PC-3 (cell line): ENCODE measurements at regions not wholly inside any gene's neighbourhood (a gene's known extent, or its start where the extent isn't known, plus 50 kb on each side); places are given as distances from the start of the nearest gene placed in this dataset.

Experiments
- EZH2 ChIP-seq: fragments of 300-600 bp; sonication (generic); IDR thresholded peaks from one replicate; pipeline ENCODE4 v1.6.1; 2017; ENCODE audit warnings: antibody characterized with exemption, mild to moderate bottlenecking, low read length; ENCODE audit not compliant: unreplicated experiment
- EZH2phosphoT487 ChIP-seq: fragments of 300-600 bp; sonication (generic); IDR thresholded peaks from 2 replicates; pipeline ENCODE4 v1.6.1; 2018; ENCODE audit warnings: mild to moderate bottlenecking, antibody characterized with exemption, low read length, borderline replicate concordance
- TF ChIP-seq, protein P1 (sequence below): fragments of 300-600 bp; sonication (generic); conservative IDR thresholded peaks from 2 replicates; pipeline ENCODE4 v1.5.1; 2017; ENCODE audit warnings: antibody characterized with exemption, low read depth, mild to moderate bottlenecking, low read length

DNA sequence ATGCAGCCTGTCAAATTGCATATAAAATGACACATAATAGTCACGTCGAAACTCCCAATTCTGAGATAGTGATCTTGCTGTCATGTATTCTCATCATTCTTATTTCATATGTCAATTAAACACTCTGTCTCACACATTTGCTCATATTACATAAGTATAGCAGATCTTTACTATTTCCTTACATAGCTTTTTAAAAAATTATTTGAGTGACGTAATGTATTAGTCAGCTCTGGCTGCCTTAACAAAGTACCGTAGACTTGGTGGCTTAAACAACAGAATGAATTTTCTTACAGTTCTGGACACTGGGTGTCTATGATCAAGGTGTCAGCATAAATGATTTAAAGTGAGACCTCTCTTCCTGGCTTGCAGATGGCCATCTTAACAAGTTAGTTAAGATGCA lies 1032.3 kb upstream of the NRXN1 start:
- TF ChIP-seq, protein P1, sequence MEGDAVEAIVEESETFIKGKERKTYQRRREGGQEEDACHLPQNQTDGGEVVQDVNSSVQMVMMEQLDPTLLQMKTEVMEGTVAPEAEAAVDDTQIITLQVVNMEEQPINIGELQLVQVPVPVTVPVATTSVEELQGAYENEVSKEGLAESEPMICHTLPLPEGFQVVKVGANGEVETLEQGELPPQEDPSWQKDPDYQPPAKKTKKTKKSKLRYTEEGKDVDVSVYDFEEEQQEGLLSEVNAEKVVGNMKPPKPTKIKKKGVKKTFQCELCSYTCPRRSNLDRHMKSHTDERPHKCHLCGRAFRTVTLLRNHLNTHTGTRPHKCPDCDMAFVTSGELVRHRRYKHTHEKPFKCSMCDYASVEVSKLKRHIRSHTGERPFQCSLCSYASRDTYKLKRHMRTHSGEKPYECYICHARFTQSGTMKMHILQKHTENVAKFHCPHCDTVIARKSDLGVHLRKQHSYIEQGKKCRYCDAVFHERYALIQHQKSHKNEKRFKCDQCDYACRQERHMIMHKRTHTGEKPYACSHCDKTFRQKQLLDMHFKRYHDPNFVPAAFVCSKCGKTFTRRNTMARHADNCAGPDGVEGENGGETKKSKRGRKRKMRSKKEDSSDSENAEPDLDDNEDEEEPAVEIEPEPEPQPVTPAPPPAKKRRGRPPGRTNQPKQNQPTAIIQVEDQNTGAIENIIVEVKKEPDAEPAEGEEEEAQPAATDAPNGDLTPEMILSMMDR = no peak
- TF ChIP-seq EZH2phosphoT487 (no peak), EZH2 (no peak)
